H9 (cell line): ENCODE measurements at regions not wholly inside any gene's neighbourhood (a gene's known extent, or its start where the extent isn't known, plus 50 kb on each side); places are given as distances from the start of the nearest gene placed in this dataset.

ENCODE experiments used
- DNase-seq: peaks from one replicate; pipeline ENCODE4 v3.0.0-alpha.2; 2017
- H2AFZ ChIP-seq: one replicate; pipeline ENCODE4 v1.6.1; 2013; ENCODE audit warnings: mild to moderate bottlenecking, low read length, control low read depth, moderate library complexity
- H2AK5ac ChIP-seq: 2 replicates; pipeline ENCODE4 v1.6.1; 2013; ENCODE audit warnings: low read length, control low read depth, mixed read lengths; ENCODE audit not compliant: insufficient read length
- H2BK120ac ChIP-seq: one replicate; pipeline ENCODE4 v1.6.1; 2013; ENCODE audit warnings: low read depth, mild to moderate bottlenecking, low read length, control low read depth, inconsistent platforms; ENCODE audit not compliant: poor library complexity, severe bottlenecking
- H2BK12ac ChIP-seq: 2 replicates; pipeline ENCODE4 v1.6.1; 2013; ENCODE audit warnings: low read length, control low read depth, mixed read lengths, low read depth; ENCODE audit not compliant: insufficient read length
- H2BK15ac ChIP-seq: 2 replicates; pipeline ENCODE4 v1.6.1; 2013; ENCODE audit warnings: low read depth, low read length, control low read depth
- H2BK20ac ChIP-seq: one replicate; pipeline ENCODE4 v1.6.1; 2013; ENCODE audit warnings: low read depth, mild to moderate bottlenecking, low read length, control low read depth, inconsistent platforms; ENCODE audit not compliant: poor library complexity, severe bottlenecking
- H2BK5ac ChIP-seq: 2 replicates; pipeline ENCODE4 v1.6.1; 2013; ENCODE audit warnings: low read length, control low read depth, mixed read lengths; ENCODE audit not compliant: insufficient read length
- H3K14ac ChIP-seq: 2 replicates; pipeline ENCODE4 v1.6.1; 2013; ENCODE audit warnings: low read length, control low read depth; ENCODE audit not compliant: insufficient read depth
- H3K18ac ChIP-seq: 2 replicates; pipeline ENCODE4 v1.6.1; 2013; ENCODE audit warnings: low read depth, mild to moderate bottlenecking, mixed read lengths, low read length, control low read depth; ENCODE audit not compliant: insufficient read length
- H3K23ac ChIP-seq: 2 replicates; pipeline ENCODE4 v1.6.1; 2013; ENCODE audit warnings: low read length, control low read depth, mixed read lengths, low read depth; ENCODE audit not compliant: insufficient read length
- H3K23me2 ChIP-seq: 2 replicates; pipeline ENCODE4 v1.6.1; 2013; ENCODE audit warnings: low read depth, mild to moderate bottlenecking, mixed read lengths, low read length, control low read depth; ENCODE audit not compliant: insufficient read length, poor library complexity, severe bottlenecking
- H3K27ac ChIP-seq: 2 replicates; pipeline ENCODE4 v1.5.1; 2013; ENCODE audit warnings: low read length, control low read depth, mixed read lengths, low read depth; ENCODE audit not compliant: insufficient read length
- H3K27me3 ChIP-seq: 2 replicates; pipeline ENCODE4 v1.6.1; 2013; ENCODE audit warnings: low read length, control low read depth, inconsistent platforms; ENCODE audit not compliant: insufficient read depth
- H3K4ac ChIP-seq: 2 replicates; pipeline ENCODE4 v1.6.1; 2013; ENCODE audit warnings: low read depth, mild to moderate bottlenecking, control low read depth, inconsistent platforms, low read length, moderate library complexity
- H3K4me1 ChIP-seq: 2 replicates; pipeline ENCODE4 v1.6.1; 2013; ENCODE audit warnings: low read length, control low read depth, inconsistent platforms; ENCODE audit not compliant: insufficient read depth
- H3K4me2 ChIP-seq: 2 replicates; pipeline ENCODE4 v1.6.1; 2013; ENCODE audit warnings: low read length, control low read depth, mixed read lengths; ENCODE audit not compliant: insufficient read length, insufficient read depth
- H3K56ac ChIP-seq: 2 replicates; pipeline ENCODE4 v1.6.1; 2013; ENCODE audit warnings: low read depth, mild to moderate bottlenecking, mixed read lengths, low read length, control low read depth; ENCODE audit not compliant: insufficient read length
- H3K79me1 ChIP-seq: 2 replicates; pipeline ENCODE4 v1.6.1; 2013; ENCODE audit warnings: low read depth, mild to moderate bottlenecking, moderate library complexity, low read length, control low read depth, inconsistent platforms; ENCODE audit not compliant: insufficient read depth, poor library complexity, severe bottlenecking
- H3K79me2 ChIP-seq: 2 replicates; pipeline ENCODE4 v1.6.1; 2013; ENCODE audit warnings: low read length, control low read depth, inconsistent platforms; ENCODE audit not compliant: insufficient read depth
- H3K9ac ChIP-seq: 2 replicates; pipeline ENCODE4 v1.6.1; 2013; ENCODE audit warnings: low read length, control low read depth, mixed read lengths; ENCODE audit not compliant: insufficient read length; ENCODE audit errors: extremely low read depth
- H3K9me3 ChIP-seq: one replicate; pipeline ENCODE4 v1.6.1; 2013; ENCODE audit warnings: low read depth, low read length, inconsistent platforms; ENCODE audit not compliant: control insufficient read depth
- H3T11ph ChIP-seq: one replicate; pipeline ENCODE4 v1.6.1; 2013; ENCODE audit warnings: mild to moderate bottlenecking, low read length, control low read depth, inconsistent platforms
- H4K20me1 ChIP-seq: one replicate; pipeline ENCODE4 v1.6.1; 2013; ENCODE audit not compliant: control insufficient read depth, insufficient read length, insufficient read depth
- H4K5ac ChIP-seq: 2 replicates; pipeline ENCODE4 v1.6.1; 2013; ENCODE audit warnings: low read depth, mild to moderate bottlenecking, mixed read lengths, low read length, control low read depth; ENCODE audit not compliant: insufficient read length
- H4K8ac ChIP-seq: replicated peaks from 2 replicates; pipeline ENCODE4 v1.6.1; 2013; ENCODE audit warnings: low read length, control low read depth, mixed read lengths, low read depth; ENCODE audit not compliant: insufficient read length
- H4K91ac ChIP-seq: 2 replicates; pipeline ENCODE4 v1.6.1; 2013; ENCODE audit warnings: low read depth, mild to moderate bottlenecking, moderate library complexity, mixed read lengths, low read length, control low read depth; ENCODE audit not compliant: insufficient read length
- H3K27ac Mint-ChIP-seq, 3 experiments: 2 replicates in 2 of 3; 3 replicates in 1 of 3; pipeline ENCODE4 v1.8.0; 2020 to 2021; ENCODE audit warnings: mixed read lengths in 3 of 3, mild to moderate bottlenecking in 1 of 3, moderate library complexity in 1 of 3
- H3K27me3 Mint-ChIP-seq: 2 replicates; pipeline ENCODE4 v1.8.0; 2021; ENCODE audit warnings: low read depth, mild to moderate bottlenecking, moderate library complexity, mixed read lengths
- H3K36me3 Mint-ChIP-seq, 3 experiments: 2 replicates in 2 of 3; 3 replicates in 1 of 3; pipeline ENCODE4 v1.8.0; 2020 to 2021; ENCODE audit warnings: low read depth in 3 of 3, mixed read lengths in 3 of 3; ENCODE audit not compliant: insufficient read depth in 1 of 3
- H3K4me1 Mint-ChIP-seq, 2 experiments: 2 replicates each; pipeline ENCODE4 v1.8.0; 2020; ENCODE audit warnings: mixed read lengths in 2 of 2
- H3K4me3 Mint-ChIP-seq, 2 experiments: 2 replicates in 1 of 2; 3 replicates in 1 of 2; pipeline ENCODE4 v1.8.0; 2020 to 2021; ENCODE audit warnings: mild to moderate bottlenecking in 2 of 2, mixed read lengths in 2 of 2, moderate library complexity in 1 of 2
- H3K9me3 Mint-ChIP-seq, 2 experiments: 2 replicates in 1 of 2; 3 replicates in 1 of 2; pipeline ENCODE4 v1.8.0; 2020; ENCODE audit warnings: mild to moderate bottlenecking in 2 of 2, mixed read lengths in 2 of 2, moderate library complexity in 1 of 2
- CTCF ChIP-seq: fragments of 200-600 bp; sonication (generic); conservative IDR thresholded peaks from 3 replicates; pipeline ENCODE4 v1.8.0; 2021; ENCODE audit warnings: antibody characterized with exemption, mild to moderate bottlenecking
- WGBS: extraction: QIAGEN DNeasy Blood & Tissue Kit; methylation state at CpG from one replicate; pipeline ENCODE4 v1.1.7; 2013; ENCODE audit warnings: missing lambda C conversion rate, low lambda C conversion rate, mixed read lengths; ENCODE audit not compliant: insufficient read length; ENCODE audit errors: extremely low coverage; 5-methylcytosine and 5-hydroxymethylcytosine counted together

- WGBS: no CpG with 5 or more reads among the region's 4 CpGs
- Histone ChIP-seq H3K23me2 (no peaks in the 10 kb centered on the region), H2BK120ac (no peak overlapping the region), H3K9me3 (no peaks in the 10 kb centered on the region), H3K4me2 (no peak overlapping the region), H3K79me2 (no peaks in the 10 kb centered on the region), H2BK20ac (no peak overlapping the region), H4K91ac (no peak overlapping the region), H3K27me3 (no peaks in the 10 kb centered on the region), H2BK15ac (no peak overlapping the region), H3K9ac (no peak overlapping the region), H3K27ac (no peak overlapping the region), H2AFZ (no peak overlapping the region), H2BK5ac (no peak overlapping the region), H2BK12ac (no peak overlapping the region), H3K14ac (no peak overlapping the region), H4K5ac (no peak overlapping the region), H3K56ac (no peak overlapping the region), H3K4me1 (no peaks in the 10 kb centered on the region), H2AK5ac (no peak overlapping the region), H3T11ph (no peak overlapping the region), H4K20me1 (no peaks in the 10 kb centered on the region), H3K4ac (no peak overlapping the region), H3K18ac (no peak overlapping the region), H3K79me1 (no peaks in the 10 kb centered on the region), H3K23ac (no peak overlapping the region), H4K8ac (no peak overlapping the region)
- Mint-ChIP-seq H3K4me3 (no peak overlapping the region), H3K9me3 (peaks cover 7 to 14% of the 10 kb centered on the region in 2 experiments; a peak in 4 of 5 replicates), H3K36me3 (peaks cover 0 to 5% (median 0%) of the 10 kb centered on the region in 3 experiments; a peak in 4 of 7 replicates), H3K4me1 (no peaks in the 10 kb centered on the region), H3K27me3 (no peaks in the 10 kb centered on the region), H3K27ac (no peak overlapping the region)
- DNase-seq: no peak
- no peak for TF ChIP-seq CTCF
Measured at GRCh38 chr2:41580806-41581205, 467.0 kb upstream of the PKDCC start.
